Osteoblast (primary cell): ENCODE measurements at regions not wholly inside any gene's neighbourhood (a gene's known extent, or its start where the extent isn't known, plus 50 kb on each side); places are given as distances from the start of the nearest gene placed in this dataset.
A peak's percentile ranks its signal among the peaks of the same experiment; 100 is the strongest.

Experiments
- DNase-seq: peaks from one replicate; pipeline ENCODE4 v3.0.0; 2011; ENCODE audit warnings: low spot score, mixed read lengths; ENCODE audit not compliant: insufficient read length; ENCODE audit errors: missing footprints
- H2AFZ ChIP-seq: 2 replicates; pipeline ENCODE4 v1.6.0; 2011; ENCODE audit warnings: mild to moderate bottlenecking, low read length
- H3K27ac ChIP-seq: 2 replicates; pipeline ENCODE4 v1.5.1; 2011; ENCODE audit warnings: mild to moderate bottlenecking, low read depth, low read length, moderate library complexity
- H3K27me3 ChIP-seq: 2 replicates; pipeline ENCODE4 v1.6.0; 2012; ENCODE audit warnings: mild to moderate bottlenecking, control low read depth, inconsistent platforms, low read length, moderate library complexity; ENCODE audit not compliant: insufficient read depth
- H3K36me3 ChIP-seq: 2 replicates; pipeline ENCODE4 v1.5.1; 2011; ENCODE audit warnings: mild to moderate bottlenecking, low read length, control low read depth, moderate library complexity; ENCODE audit not compliant: insufficient read depth
- H3K4me1 ChIP-seq: 2 replicates; pipeline ENCODE4 v1.5.1; 2011; ENCODE audit warnings: mild to moderate bottlenecking, low read length, control low read depth, moderate library complexity; ENCODE audit not compliant: insufficient read depth
- H3K4me2 ChIP-seq: 2 replicates; pipeline ENCODE4 v1.6.0; 2011; ENCODE audit warnings: mild to moderate bottlenecking, low read length; ENCODE audit not compliant: insufficient read depth
- H3K4me3 ChIP-seq: fragments of 200-600 bp; sonication (generic); 3 replicates; pipeline ENCODE4 v1.5.1; 2012; ENCODE audit warnings: mild to moderate bottlenecking, low read length, inconsistent platforms; ENCODE audit not compliant: insufficient read depth
- H3K79me2 ChIP-seq: 2 replicates; pipeline ENCODE4 v1.6.0; 2012; ENCODE audit warnings: mild to moderate bottlenecking, low read length, control low read depth, inconsistent platforms; ENCODE audit not compliant: insufficient read depth
- H3K9me3 ChIP-seq: 2 replicates; pipeline ENCODE4 v1.5.1; 2011; ENCODE audit warnings: low read depth, low read length, control low read depth
- H4K20me1 ChIP-seq: 2 replicates; pipeline ENCODE4 v1.6.0; 2012; ENCODE audit warnings: mild to moderate bottlenecking, low read length, control low read depth; ENCODE audit not compliant: insufficient read depth
- CTCF ChIP-seq: IDR thresholded peaks from 2 replicates; pipeline ENCODE4 v1.5.1; 2011; ENCODE audit warnings: mild to moderate bottlenecking, low read depth, low read length, moderate library complexity; ENCODE audit errors: extremely low read depth

GRCh38 chr15:47188758-47189507 lies 528.4 kb upstream of the SEMA6D start:
- no peak for TF ChIP-seq CTCF

GRCh38 chr15:47194718-47195117 lies 522.6 kb upstream of the SEMA6D start:
- no peaks in the 10 kb centered on the region for H3K4me1 ChIP-seq
- H3K27me3 ChIP-seq, result no peaks in the 10 kb centered on the region
- H3K27ac ChIP-seq, result no peak overlapping the region
- peak; percentile 39 for TF ChIP-seq CTCF
- H2AFZ ChIP-seq, result no peak overlapping the region
- H3K9me3 ChIP-seq, result no peaks in the 10 kb centered on the region
- H3K4me2 ChIP-seq, result no peak overlapping the region
- no peaks in the 10 kb centered on the region for H3K79me2 ChIP-seq
- DNase-seq, result no peak
- no peaks in the 10 kb centered on the region for H3K36me3 ChIP-seq
- H3K4me3 ChIP-seq, result no peak overlapping the region
- H4K20me1 ChIP-seq, result no peaks in the 10 kb centered on the region

More at GRCh38 chr15:47188758-47189507, 528.4 kb upstream of the SEMA6D start:
- Histone ChIP-seq H3K9me3 (no peaks in the 10 kb centered on the region), H3K36me3 (no peaks in the 10 kb centered on the region), H3K79me2 (no peaks in the 10 kb centered on the region), H3K27ac (no peak overlapping the region), H3K4me2 (no peak overlapping the region), H3K27me3 (peaks cover 22% of the 10 kb centered on the region), H4K20me1 (no peaks in the 10 kb centered on the region), H3K4me1 (no peaks in the 10 kb centered on the region), H3K4me3 (no peak overlapping the region), H2AFZ (no peak overlapping the region)
- no peak for DNase-seq

- Histone ChIP-seq H3K4me3 (no peak overlapping the region), H2AFZ (no peak overlapping the region), H4K20me1 (no peaks in the 10 kb centered on the region), H3K4me2 (no peak overlapping the region), H3K27ac (no peak overlapping the region), H3K4me1 (no peaks in the 10 kb centered on the region), H3K36me3 (no peaks in the 10 kb centered on the region), H3K79me2 (no peaks in the 10 kb centered on the region), H3K9me3 (no peaks in the 10 kb centered on the region), H3K27me3 (no peaks in the 10 kb centered on the region)
- peak; percentile 84 for TF ChIP-seq CTCF
- peak; percentile 67 for DNase-seq
These were observed 521.3 kb upstream of the SEMA6D start for GRCh38 chr15:47196048-47196447.

GRCh38 chr15:47203993-47204392 lies 513.3 kb upstream of the SEMA6D start:
- Histone ChIP-seq H3K4me3 (no peak overlapping the region), H3K79me2 (no peaks in the 10 kb centered on the region), H3K36me3 (no peaks in the 10 kb centered on the region), H2AFZ (no peak overlapping the region), H3K27me3 (no peaks in the 10 kb centered on the region), H3K4me1 (no peaks in the 10 kb centered on the region), H3K9me3 (no peaks in the 10 kb centered on the region), H4K20me1 (no peaks in the 10 kb centered on the region), H3K4me2 (no peak overlapping the region), H3K27ac (no peak overlapping the region)
- no peak for TF ChIP-seq CTCF
- DNase-seq, result no peak
